H1 (cell line): ENCODE measurements at regions not wholly inside any gene's neighbourhood (a gene's known extent, or its start where the extent isn't known, plus 50 kb on each side); places are given as distances from the start of the nearest gene placed in this dataset.

ENCODE experiments used
- CTCF ChIA-PET: fragments of 300-600 bp; sonication (Branson Sonifier 250); formaldehyde crosslinking; loops from one replicate; lab custom pipeline; 2021; ENCODE audit not compliant: partially characterized antibody; lab: Charles Lee
- POLR2A ChIA-PET: fragments of 300-600 bp; sonication (Branson Sonifier 250); formaldehyde crosslinking; loops from one replicate; lab custom pipeline; 2021; ENCODE audit warnings: inconsistent platforms; ENCODE audit not compliant: partially characterized antibody; lab: Charles Lee
- DNase-seq, 2 experiments: peaks; one replicate each; pipeline versions ENCODE4 v3.0.0 to v3.0.0-alpha.2; 2010 to 2022; ENCODE audit warnings: low spot score in 2 of 2, low read depth in 1 of 2, mixed read lengths in 1 of 2
- FAIRE-seq: peaks from 2 replicates; lab custom pipeline; 2011; peaks lifted over from hg19 to GRCh38; lab: Jason Lieb, UNC
- H2AFZ ChIP-seq: 2 replicates; pipeline ENCODE4 v1.8.1; 2012; ENCODE audit warnings: low read length, inconsistent platforms
- H2AK5ac ChIP-seq: 2 replicates; pipeline ENCODE4 v1.6.1; 2013; ENCODE audit warnings: low read depth, low read length
- H2BK120ac ChIP-seq: replicated peaks from 2 replicates; pipeline ENCODE3; 2013; ENCODE audit warnings: low read depth, low read length, inconsistent platforms
- H2BK12ac ChIP-seq: 2 replicates; pipeline ENCODE4 v1.6.1; 2013; ENCODE audit warnings: low read depth, low read length
- H2BK15ac ChIP-seq: 2 replicates; pipeline ENCODE4 v1.6.1; 2013; ENCODE audit warnings: low read length
- H2BK20ac ChIP-seq: 2 replicates; pipeline ENCODE4 v1.6.1; 2013; ENCODE audit warnings: low read length
- H2BK5ac ChIP-seq: 2 replicates; pipeline ENCODE4 v1.6.1; 2013; ENCODE audit warnings: low read depth, low read length
- H3K14ac ChIP-seq: 2 replicates; pipeline ENCODE4 v1.6.1; 2013; ENCODE audit warnings: inconsistent platforms; ENCODE audit not compliant: insufficient read length
- H3K18ac ChIP-seq: 2 replicates; pipeline ENCODE4 v1.6.1; 2013; ENCODE audit warnings: low read length; ENCODE audit errors: extremely low read depth
- H3K23ac ChIP-seq: 2 replicates; pipeline ENCODE4 v1.6.1; 2013; ENCODE audit warnings: inconsistent platforms; ENCODE audit not compliant: insufficient read length
- H3K23me2 ChIP-seq: 2 replicates; pipeline ENCODE4 v1.6.1; 2013; ENCODE audit warnings: low read depth, low read length
- H3K27ac ChIP-seq: 2 replicates; pipeline ENCODE4 v1.6.1; 2011; ENCODE audit warnings: low read depth, low read length, inconsistent platforms
- H3K27me3 ChIP-seq, 4 experiments: replicated peaks in 1 of 4; 1 replicate in 1 of 4; 2 replicates in 3 of 4; pipeline versions ENCODE4 v1.6.1 to v1.8.1; 2011 to 2013; ENCODE audit warnings: low read length in 3 of 4, mild to moderate bottlenecking in 3 of 4, inconsistent platforms in 2 of 4, mixed read lengths in 2 of 4, moderate library complexity in 1 of 4; ENCODE audit not compliant: control insufficient read depth in 3 of 4, insufficient read depth in 3 of 4; ENCODE audit errors: extremely low read depth in 1 of 4
- H3K36me3 ChIP-seq, 4 experiments: 2 replicates each; pipeline versions ENCODE4 v1.6.1 to v1.8.1; 2011 to 2013; ENCODE audit warnings: mild to moderate bottlenecking in 4 of 4, low read length in 3 of 4, moderate library complexity in 2 of 4, control low read depth in 1 of 4, inconsistent platforms in 1 of 4; ENCODE audit not compliant: insufficient read depth in 4 of 4, control insufficient read depth in 2 of 4
- H3K4ac ChIP-seq: replicated peaks from 2 replicates; pipeline ENCODE3; 2013; ENCODE audit warnings: low read length, low read depth, mixed read lengths, inconsistent platforms; ENCODE audit not compliant: insufficient read length
- H3K4me1 ChIP-seq, 4 experiments: replicated peaks in 1 of 4; 1 replicate in 1 of 4; 2 replicates in 3 of 4; pipeline versions ENCODE4 v1.6.1 to v1.8.1; 2011 to 2013; ENCODE audit warnings: low read length in 3 of 4, inconsistent platforms in 2 of 4, mixed read lengths in 1 of 4; ENCODE audit not compliant: insufficient read depth in 4 of 4, control insufficient read depth in 3 of 4
- H3K4me2 ChIP-seq, 2 experiments: 2 replicates each; pipeline versions ENCODE4 v1.6.1 to v1.8.1; 2011 to 2013; ENCODE audit warnings: low read depth in 2 of 2, low read length in 2 of 2, control low read depth in 1 of 2, inconsistent platforms in 1 of 2, mild to moderate bottlenecking in 1 of 2; ENCODE audit not compliant: insufficient read depth in 1 of 2
- H3K4me3 ChIP-seq, 4 experiments: fragments of 200-600, 300-600 bp in 1 of 4; sonication (generic), shearing (Covaris generic), sonication (Bioruptor Twin) in 1 of 4; 2 replicates each; pipeline versions ENCODE4 v1.5.1 to v1.8.1; 2011 to 2016; ENCODE audit warnings: low read length in 4 of 4, low read depth in 3 of 4, control low read depth in 2 of 4, inconsistent platforms in 2 of 4, mild to moderate bottlenecking in 2 of 4, mixed read lengths in 1 of 4, moderate library complexity in 1 of 4; ENCODE audit not compliant: insufficient read depth in 2 of 4; ENCODE audit errors: extremely low read depth in 1 of 4
- H3K56ac ChIP-seq: replicated peaks from 2 replicates; pipeline ENCODE3; 2013; ENCODE audit warnings: low read depth, mild to moderate bottlenecking, mixed read lengths, low read length, inconsistent platforms; ENCODE audit not compliant: insufficient read length
- H3K79me1 ChIP-seq: 2 replicates; pipeline ENCODE4 v1.6.1; 2013; ENCODE audit warnings: low read depth, low read length, control low read depth
- H3K79me2 ChIP-seq, 2 experiments: 2 replicates each; pipeline versions ENCODE4 v1.6.1 to v1.8.1; 2012 to 2013; ENCODE audit warnings: low read length in 2 of 2, mild to moderate bottlenecking in 2 of 2, inconsistent platforms in 1 of 2; ENCODE audit not compliant: insufficient read depth in 2 of 2, control insufficient read depth in 1 of 2
- H3K9ac ChIP-seq, 4 experiments: replicated peaks in 1 of 4; 1 replicate in 1 of 4; 2 replicates in 3 of 4; pipeline versions ENCODE4 v1.6.1 to v1.8.1; 2011 to 2013; ENCODE audit warnings: low read depth in 3 of 4, low read length in 3 of 4, control low read depth in 2 of 4, mild to moderate bottlenecking in 2 of 4, moderate library complexity in 2 of 4, inconsistent platforms in 1 of 4; ENCODE audit errors: extremely low read depth in 1 of 4
- H3K9me3 ChIP-seq, 2 experiments: 2 replicates each; pipeline versions ENCODE4 v1.6.1 to v1.8.1; 2012 to 2013; ENCODE audit warnings: mild to moderate bottlenecking in 2 of 2, moderate library complexity in 2 of 2, control low read depth in 1 of 2, inconsistent platforms in 1 of 2, low read depth in 1 of 2, low read length in 1 of 2, mixed read lengths in 1 of 2; ENCODE audit not compliant: insufficient read depth in 2 of 2
- H4K20me1 ChIP-seq, 2 experiments: replicated peaks in 1 of 2; 2 replicates each; pipeline versions ENCODE3 to v1.8.1; 2011 to 2013; ENCODE audit warnings: inconsistent platforms in 2 of 2, low read length in 2 of 2, mild to moderate bottlenecking in 1 of 2; ENCODE audit not compliant: insufficient read depth in 2 of 2, control insufficient read depth in 1 of 2
- H4K5ac ChIP-seq: 2 replicates; pipeline ENCODE4 v1.6.1; 2013; ENCODE audit warnings: low read length, low read depth, mixed read lengths, inconsistent platforms; ENCODE audit not compliant: insufficient read length
- H4K8ac ChIP-seq: 2 replicates; pipeline ENCODE4 v1.8.0; 2013; ENCODE audit warnings: mild to moderate bottlenecking, moderate library complexity, low read length, inconsistent platforms; ENCODE audit not compliant: insufficient read depth; ENCODE audit errors: extremely low read depth
- H4K91ac ChIP-seq: replicated peaks from 2 replicates; pipeline ENCODE3; 2013; ENCODE audit warnings: low read length, mixed read lengths, inconsistent platforms; ENCODE audit not compliant: insufficient read length
- BACH1 ChIP-seq: IDR thresholded peaks from 2 replicates; pipeline ENCODE4 v1.6.1; 2012; ENCODE audit warnings: low read length, improper control_type of control experiment
- BCL11A ChIP-seq, 2 experiments: IDR thresholded peaks; one replicate each; pipeline ENCODE4 v1.6.1; 2011; ENCODE audit warnings: low read depth in 2 of 2, low read length in 2 of 2, mild to moderate bottlenecking in 2 of 2
- CREB1 ChIP-seq: IDR thresholded peaks from 2 replicates; pipeline ENCODE4 v1.6.1; 2012; ENCODE audit warnings: inconsistent platforms
- EP300 ChIP-seq, 2 experiments: IDR thresholded peaks; 1 replicate in 1 of 2; 2 replicates in 1 of 2; pipeline ENCODE4 v1.6.1; 2011 to 2012; ENCODE audit warnings: low read depth in 2 of 2, low read length in 2 of 2, mild to moderate bottlenecking in 2 of 2, borderline replicate concordance in 1 of 2, inconsistent platforms in 1 of 2, moderate library complexity in 1 of 2
- KDM4A ChIP-seq: IDR thresholded peaks from one replicate; pipeline ENCODE4 v1.7.1; 2012; ENCODE audit warnings: low read depth, mild to moderate bottlenecking, moderate library complexity, low read length, inconsistent platforms; ENCODE audit not compliant: severe bottlenecking
- NANOG ChIP-seq: IDR thresholded peaks from 2 replicates; pipeline ENCODE4 v1.6.1; 2011; ENCODE audit warnings: low read length, low read depth, mild to moderate bottlenecking, inconsistent platforms; ENCODE audit not compliant: insufficient read depth, poor library complexity, severe bottlenecking
- SIN3A ChIP-seq, 2 experiments: IDR thresholded peaks in 1 of 2; conservative IDR thresholded peaks in 1 of 2; 2 replicates each; pipeline ENCODE4 v1.6.1; 2011 to 2012; ENCODE audit warnings: low read length in 2 of 2, improper control_type of control experiment in 1 of 2, low read depth in 1 of 2, mild to moderate bottlenecking in 1 of 2
- SP4 ChIP-seq: IDR thresholded peaks from 2 replicates; pipeline ENCODE4 v1.6.1; 2012; ENCODE audit warnings: low read length, inconsistent platforms
- SRF ChIP-seq: IDR thresholded peaks from 2 replicates; pipeline ENCODE4 v1.6.1; 2011; ENCODE audit warnings: mild to moderate bottlenecking, low read depth, low read length, moderate library complexity
- USF2 ChIP-seq: IDR thresholded peaks from 2 replicates; pipeline ENCODE4 v1.6.1; 2011; ENCODE audit warnings: low read length, improper control_type of control experiment
- ZNF274 ChIP-seq: IDR thresholded peaks from 2 replicates; pipeline ENCODE4 v1.7.0; 2012; ENCODE audit warnings: low read length, borderline replicate concordance; ENCODE audit errors: extremely low read depth
- WGBS, 2 experiments: shearing (Covaris generic) in 1 of 2; methylation state at CpG; one replicate each; pipeline versions ENCODE4 v1.1.6 to v1.1.7; 2013 to 2015; ENCODE audit warnings: low lambda C conversion rate in 2 of 2, mixed read lengths in 2 of 2, inconsistent platforms in 1 of 2, low coverage in 1 of 2, missing lambda C conversion rate in 1 of 2; ENCODE audit not compliant: insufficient replicate concordance in 2 of 2, insufficient coverage in 1 of 2, insufficient read length in 1 of 2; ENCODE audit errors: extremely low coverage in 1 of 2, missing lambda C conversion rate in 1 of 2; 5-methylcytosine and 5-hydroxymethylcytosine counted together
- TF ChIP-seq, protein P1 (sequence below): IDR thresholded peaks from 2 replicates; pipeline ENCODE4 v1.6.1; 2012; ENCODE audit warnings: inconsistent platforms

DNA sequence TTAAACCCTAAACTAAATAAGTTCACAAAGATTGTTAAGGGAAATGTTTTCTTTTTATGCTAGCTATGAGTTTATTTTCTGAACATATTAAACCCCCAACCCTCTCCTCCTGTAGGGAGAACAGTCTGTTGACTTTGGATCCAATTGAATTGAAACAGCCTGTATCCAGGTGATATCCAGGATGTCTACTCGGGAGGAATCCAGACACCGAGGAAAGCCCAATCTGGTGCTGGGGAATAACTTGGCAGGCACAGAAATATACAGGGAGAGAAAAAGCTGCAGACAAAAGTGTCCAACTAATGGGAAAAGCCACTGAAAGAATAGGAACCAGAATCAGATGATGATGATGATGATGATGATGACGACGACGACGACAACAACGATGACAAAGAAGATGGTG lies 93.9 kb upstream of the API5 start:
- no peak overlapping the region for H3K23ac ChIP-seq
- H2AK5ac ChIP-seq, result no peak overlapping the region
- no peak overlapping the region for H3K4me3 ChIP-seq
- no peak overlapping the region for H4K5ac ChIP-seq
- H3K18ac ChIP-seq, result no peak overlapping the region
- H3K36me3 ChIP-seq, result no peaks in the 10 kb centered on the region
- H4K91ac ChIP-seq, result no peak overlapping the region
- ChIA-PET POLR2A (interaction anchor here (0.9 kb wide), 1 partner anchor 8 kb away, joined by 4 read pairs; no protein-coding TSS in a partner anchor), CTCF (interaction anchor here (1.3 kb wide), 1 partner anchor 65 kb away, joined by 3 read pairs; no protein-coding TSS in a partner anchor)
- H3K79me1 ChIP-seq, result no peaks in the 10 kb centered on the region
- no peak overlapping the region for H2BK120ac ChIP-seq
- no peaks in the 10 kb centered on the region for H3K9me3 ChIP-seq
- no peak overlapping the region for H3K4me2 ChIP-seq
- no peak overlapping the region for H2BK15ac ChIP-seq
- no peak overlapping the region for H2BK20ac ChIP-seq
- no peak overlapping the region for H3K27ac ChIP-seq
- H2AFZ ChIP-seq, result no peak overlapping the region
- H3K27me3 ChIP-seq, result peaks cover 0 to 1% (median 0%) of the 10 kb centered on the region in 4 experiments; a peak in 1 of 7 replicates
- DNase-seq (no peak), FAIRE-seq (no peak)
- no peaks in the 10 kb centered on the region for H4K20me1 ChIP-seq
- H2BK5ac ChIP-seq, result no peak overlapping the region
- H3K4me1 ChIP-seq, result no peaks in the 10 kb centered on the region
- no peak overlapping the region for H4K8ac ChIP-seq
- no peaks in the 10 kb centered on the region for H3K23me2 ChIP-seq
- no peak overlapping the region for H2BK12ac ChIP-seq
- H3K79me2 ChIP-seq, result no peaks in the 10 kb centered on the region
- no peak overlapping the region for H3K4ac ChIP-seq
- H3K56ac ChIP-seq, result no peak overlapping the region
- H3K9ac ChIP-seq, result no peak overlapping the region
- no peak overlapping the region for H3K14ac ChIP-seq
- 88% methylated on average over 7 of the region's 7 CpGs; no CpG with 5 or more reads in 1 of the 2 experiments for WGBS, 2 experiments
- TF ChIP-seq BACH1 (no peak), ZNF274 (no peak), EP300 (IDR thresholded peaks at IDR 0.05; ENCODE audit: borderline replicate concordance in 1 of 2, low read depth in 2 of 2, low read length in 2 of 2) (no peak), CREB1 (no peak), NANOG (no peak), SRF (no peak), SP4 (no peak), BCL11A (IDR thresholded peaks at IDR 0.05; ENCODE audit: low read depth in 2 of 2, low read length in 2 of 2) (no peak), KDM4A (no peak), SIN3A (conservative IDR thresholded peaks at IDR 0.05 in 1 of 2, IDR thresholded peaks at IDR 0.05 in 1 of 2; ENCODE audit: low read depth in 1 of 2, low read length in 2 of 2) (no peak), USF2 (no peak)
- TF ChIP-seq, protein P1, sequence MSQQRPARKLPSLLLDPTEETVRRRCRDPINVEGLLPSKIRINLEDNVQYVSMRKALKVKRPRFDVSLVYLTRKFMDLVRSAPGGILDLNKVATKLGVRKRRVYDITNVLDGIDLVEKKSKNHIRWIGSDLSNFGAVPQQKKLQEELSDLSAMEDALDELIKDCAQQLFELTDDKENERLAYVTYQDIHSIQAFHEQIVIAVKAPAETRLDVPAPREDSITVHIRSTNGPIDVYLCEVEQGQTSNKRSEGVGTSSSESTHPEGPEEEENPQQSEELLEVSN, result no peak
